HG03280 (cell line): ENCODE measurements at regions not wholly inside any gene's neighbourhood (a gene's known extent, or its start where the extent isn't known, plus 50 kb on each side); places are given as distances from the start of the nearest gene placed in this dataset.
"Not testable (repeated sequence)": the region's sequence is repeated elsewhere in the genome, so short reads cannot be mapped to it uniquely, and the experiment has no call there.

Experiments
- ATAC-seq: cut with Tn5 transposase; IDR thresholded peaks from one replicate; pipeline ENCODE4 v1.9.1; 2021; ENCODE audit warnings: mild to moderate bottlenecking, moderate library complexity; ENCODE audit not compliant: unreplicated experiment

DNA sequence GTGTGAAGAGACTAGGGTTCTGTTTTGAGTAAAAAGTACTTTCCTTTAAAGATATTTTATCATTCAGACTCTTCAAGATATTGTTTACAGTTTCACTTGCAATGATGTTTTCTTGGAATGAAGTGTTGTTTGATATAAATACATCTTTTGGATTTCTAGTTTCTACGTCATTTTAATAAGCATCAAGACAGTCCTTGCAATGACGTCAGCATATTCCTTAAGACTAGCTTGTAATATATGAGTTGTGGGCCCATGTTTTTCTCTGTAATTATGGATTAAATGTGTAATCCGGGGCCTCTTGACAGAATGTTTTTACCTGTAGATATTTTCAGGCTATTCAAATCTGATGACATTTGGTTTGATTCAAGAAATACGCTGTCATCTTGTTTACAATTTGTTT, 66.1 kb downstream of the RBMX2 start:
- ATAC-seq, result no peak

GRCh38 chrX:130468395-130468923, 66.7 kb downstream of the RBMX2 start:
- ATAC-seq, result no peak

GRCh38 chrX:130482871-130483270, 81.1 kb downstream of the RBMX2 start:
- no peak for ATAC-seq

GRCh38 chrX:130485870-130486269, 84.1 kb downstream of the RBMX2 start:
- ATAC-seq, result no peak

- ATAC-seq, result not testable (repeated sequence)
These were observed 93.7 kb downstream of the RBMX2 start for GRCh38 chrX:130495502-130495901.

DNA sequence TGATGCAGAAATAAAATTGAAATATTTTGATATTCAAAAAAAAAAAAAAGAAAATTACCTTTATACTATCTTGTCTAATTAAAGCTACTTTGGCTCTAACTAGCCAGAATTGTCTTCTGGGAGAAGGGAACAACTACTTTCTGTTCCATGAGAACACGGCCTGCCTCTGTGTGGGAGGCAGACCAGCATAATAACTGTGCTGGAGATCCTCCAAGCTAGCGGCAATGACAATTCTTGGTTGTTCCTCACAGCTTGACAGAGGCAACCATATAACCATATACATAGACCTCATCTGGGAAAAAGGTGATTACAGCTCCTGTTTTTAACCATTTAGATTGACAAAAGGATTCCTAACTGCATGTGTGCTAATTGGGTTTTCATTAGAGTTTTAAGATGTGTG, 95.7 kb downstream of the RBMX2 start:
- ATAC-seq, result no peak

- ATAC-seq, result no peak
These were observed 97.0 kb downstream of the RBMX2 start for GRCh38 chrX:130498653-130499274.

DNA sequence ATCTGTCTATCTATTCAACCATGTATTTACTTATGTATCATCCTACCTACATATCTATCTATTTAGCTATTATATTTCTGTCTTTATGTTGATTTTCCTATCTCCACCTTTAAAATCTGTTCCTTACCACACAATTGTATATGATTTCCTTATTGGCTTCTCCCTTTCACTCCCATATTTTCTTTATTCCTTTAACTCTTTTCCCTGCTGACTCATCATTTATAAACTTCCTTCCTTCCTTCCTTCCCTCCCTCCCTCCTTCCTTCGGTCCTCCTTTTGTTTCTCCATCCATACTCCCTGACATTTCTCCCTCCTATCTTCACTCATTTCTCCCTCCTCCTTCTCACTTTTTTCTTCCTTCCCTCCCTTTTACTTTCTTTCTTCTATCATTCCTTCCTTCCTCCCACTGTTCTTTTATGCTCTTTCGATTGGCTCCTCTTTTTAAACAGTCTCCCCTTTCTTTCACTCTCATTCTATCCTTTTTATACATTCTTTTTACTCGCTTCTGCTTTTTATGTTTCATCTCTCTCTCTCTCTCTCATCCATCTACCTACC, 100.3 kb downstream of the RBMX2 start:
- ATAC-seq, result no peak

GRCh38 chrX:130504019-130504418, 102.2 kb downstream of the RBMX2 start:
- ATAC-seq, result no peak

- ATAC-seq, result no peak
These were observed 105.2 kb downstream of the RBMX2 start for GRCh38 chrX:130507015-130507414.

- ATAC-seq, result not testable (repeated sequence)
These were observed 110.7 kb downstream of the RBMX2 start for GRCh38 chrX:130512534-130512933.

DNA sequence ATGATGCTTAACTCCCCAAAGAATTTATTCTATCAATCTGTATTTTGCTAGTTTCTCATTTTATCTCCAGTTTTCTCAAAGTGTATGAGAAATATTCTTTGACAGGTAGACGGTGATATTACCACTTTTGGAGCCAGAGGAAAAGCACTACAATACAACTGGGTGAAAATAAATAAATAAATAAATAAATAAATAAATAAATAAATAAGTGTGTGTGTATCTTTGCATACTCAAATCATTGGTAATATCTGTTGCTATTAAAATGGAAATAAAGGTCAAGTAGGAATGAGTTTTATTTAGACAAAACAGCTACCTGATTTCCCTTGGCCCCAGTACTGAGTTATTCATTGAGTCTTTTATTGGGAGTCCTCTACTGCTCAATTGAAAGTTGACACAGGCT, 114.3 kb downstream of the RBMX2 start:
- ATAC-seq, result no peak

GRCh38 chrX:130523460-130524394, 121.9 kb downstream of the RBMX2 start:
- no peak for ATAC-seq

DNA sequence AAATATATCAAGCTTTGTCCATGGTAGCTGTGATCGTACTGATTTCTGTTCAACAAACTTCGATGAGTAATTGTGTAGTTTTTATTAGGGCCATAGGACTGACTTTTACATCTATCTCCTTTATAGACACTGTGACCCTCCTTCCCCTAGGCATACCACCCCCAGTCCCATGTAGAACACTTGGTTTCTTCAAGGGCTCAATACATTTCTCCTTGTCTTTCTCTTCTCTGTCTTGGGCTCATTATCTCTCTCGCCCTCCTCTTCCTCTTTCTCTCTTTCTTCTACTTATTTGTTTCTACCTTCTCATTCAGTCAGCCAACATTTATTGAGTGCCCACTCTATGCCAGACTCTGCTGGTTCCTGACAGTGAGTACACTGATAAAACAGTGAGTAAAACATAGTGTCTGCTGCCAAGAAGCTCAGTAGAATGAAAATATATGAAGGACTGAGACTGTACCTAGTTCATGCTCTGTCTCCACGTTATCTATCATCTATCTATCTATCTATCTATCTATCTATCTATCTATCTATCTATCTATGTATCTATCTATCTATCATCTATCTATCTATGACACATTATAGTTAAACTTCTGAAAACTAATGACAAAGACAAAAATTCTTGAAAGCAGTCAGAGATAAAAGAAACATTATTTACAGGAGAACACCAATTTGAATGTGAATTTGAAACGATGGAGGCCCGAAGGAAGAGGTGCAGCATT, 122.8 kb downstream of the RBMX2 start:
- ATAC-seq, result no peak

DNA sequence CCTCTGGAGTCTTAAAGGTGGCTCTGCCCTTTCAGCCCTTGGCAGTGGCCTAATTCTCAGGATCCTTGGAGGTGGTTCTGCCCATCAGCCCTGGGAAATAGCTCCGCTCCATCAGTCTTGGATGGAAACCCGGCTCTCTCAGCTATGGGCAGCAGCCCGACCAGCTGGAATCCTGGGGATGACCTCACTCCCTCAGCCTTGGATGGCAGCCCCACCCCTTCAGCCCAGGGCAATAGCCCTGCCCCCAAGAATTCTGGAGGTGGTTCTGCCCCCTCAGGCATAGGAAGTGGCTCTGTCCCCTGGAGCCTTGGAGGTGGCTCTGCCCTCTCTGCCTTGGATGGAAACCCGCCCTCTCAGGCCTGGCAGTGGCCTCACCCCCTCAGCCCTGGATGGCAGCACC, 127.7 kb downstream of the RBMX2 start:
- no peak for ATAC-seq

- no peak for ATAC-seq
These were observed 129.3 kb downstream of the RBMX2 start for GRCh38 chrX:130531066-130531465.

DNA sequence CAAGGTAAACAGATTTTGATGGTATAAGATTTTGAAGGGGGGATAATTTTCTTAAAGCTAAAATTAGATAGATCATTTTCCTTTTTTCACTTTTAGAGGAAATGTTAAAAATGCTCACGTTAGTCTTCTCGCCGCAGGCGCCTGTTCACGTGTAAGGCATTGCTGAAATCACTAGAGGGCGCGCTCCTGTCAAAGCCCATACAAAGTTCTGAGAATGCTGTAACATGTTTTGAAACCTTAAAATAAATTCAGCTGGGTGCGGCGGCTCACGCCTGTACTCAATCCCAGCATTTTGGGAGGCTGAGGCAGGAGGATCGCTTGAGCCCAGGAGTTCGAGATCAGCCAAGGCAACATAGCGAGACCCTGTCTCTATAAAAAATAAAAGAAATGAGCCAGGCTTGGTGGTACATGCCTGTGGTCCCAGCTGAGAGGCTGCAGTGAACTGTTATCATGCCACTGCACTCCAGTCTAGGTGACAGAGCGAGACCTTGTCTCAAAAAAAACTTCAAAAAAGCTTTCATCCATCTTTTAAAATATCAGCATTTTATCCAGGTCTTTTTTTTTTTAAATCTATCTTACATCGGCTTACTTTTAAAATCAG, 138.0 kb downstream of the RBMX2 start:
- ATAC-seq, result no peak

DNA sequence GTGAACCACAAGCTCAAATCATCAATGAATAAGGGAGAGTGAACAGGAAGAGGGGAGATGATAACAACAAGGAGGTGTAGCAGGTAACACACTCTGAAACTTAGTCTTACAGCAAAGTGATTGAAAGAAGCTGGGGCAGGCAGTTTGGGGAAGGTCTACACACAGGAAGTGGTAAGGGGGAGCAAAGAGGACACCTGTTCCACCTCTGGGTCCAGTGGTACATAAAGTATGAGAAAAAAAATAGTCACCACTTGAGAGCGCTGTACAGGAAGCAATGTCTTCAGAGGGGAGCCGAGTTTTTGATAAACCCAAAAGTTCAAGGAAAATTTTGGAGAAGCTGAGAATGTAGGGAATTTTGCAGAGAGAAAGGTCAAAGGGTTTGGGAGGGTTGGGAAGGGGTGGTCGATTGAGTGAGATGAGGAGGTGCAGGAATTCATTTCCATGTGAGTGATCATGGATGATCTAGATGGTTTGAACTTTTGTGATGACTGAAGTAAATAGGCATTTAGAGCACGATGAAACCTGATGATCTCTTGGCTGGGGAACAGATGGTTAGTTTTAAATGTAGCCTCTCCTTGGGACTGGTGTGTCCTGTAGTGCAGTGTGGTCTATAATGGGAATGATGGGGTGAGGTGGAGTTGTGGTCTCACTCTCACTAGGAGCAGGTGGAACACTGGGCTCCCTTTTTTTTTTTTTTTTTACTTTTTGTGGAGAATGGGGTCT, 142.0 kb downstream of the RBMX2 start:
- ATAC-seq, result no peak

DNA sequence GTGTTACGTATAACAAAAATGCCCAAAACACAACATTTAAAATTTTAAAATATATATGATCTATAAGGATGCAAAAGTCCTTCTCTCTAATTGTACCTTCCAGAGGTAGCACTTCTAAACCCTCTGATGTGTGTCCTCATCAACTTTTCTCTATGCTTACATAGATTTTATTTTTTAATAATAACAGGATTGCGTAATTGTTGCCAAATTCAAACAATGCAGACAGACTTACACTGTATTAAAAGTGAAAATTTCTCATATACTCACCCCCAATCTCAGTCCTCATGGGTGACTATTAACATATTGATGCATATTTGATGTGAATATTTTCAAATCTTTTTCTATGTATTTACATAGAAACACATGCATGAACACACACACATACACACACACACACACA, 144.0 kb downstream of the RBMX2 start:
- ATAC-seq, result no peak

DNA sequence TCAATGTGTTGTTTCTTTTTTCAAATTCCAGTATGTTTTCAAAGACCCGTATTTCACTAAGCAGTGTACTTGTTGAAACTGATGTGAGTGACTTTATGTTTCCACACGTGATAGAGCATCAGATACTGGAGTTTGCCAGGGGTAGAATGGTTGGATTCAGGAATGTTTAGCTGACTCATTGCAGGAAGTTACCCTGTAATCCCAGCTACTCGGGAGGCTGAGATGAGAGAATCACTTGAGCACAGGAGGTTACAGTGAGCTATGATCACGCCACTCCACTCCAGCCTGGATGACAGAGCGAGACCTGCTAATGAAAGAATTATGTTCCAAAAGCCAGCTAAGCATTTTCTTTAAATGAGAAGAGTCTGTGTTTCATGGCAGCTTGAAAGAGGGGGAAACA, 147.6 kb downstream of the RBMX2 start:
- ATAC-seq, result not testable (repeated sequence)
